GM18499 (cell line): ENCODE measurements at regions not wholly inside any gene's neighbourhood (a gene's known extent, or its start where the extent isn't known, plus 50 kb on each side); places are given as distances from the start of the nearest gene placed in this dataset.
"Not testable (repeated sequence)": the region's sequence is repeated elsewhere in the genome, so short reads cannot be mapped to it uniquely, and the experiment has no call there.

Experiments used
- ATAC-seq: cut with Tn5 transposase; IDR thresholded peaks from one replicate; pipeline ENCODE4 v1.9.1; 2021; ENCODE audit warnings: moderate number of reproducible peaks; ENCODE audit not compliant: insufficient read depth, unreplicated experiment

DNA sequence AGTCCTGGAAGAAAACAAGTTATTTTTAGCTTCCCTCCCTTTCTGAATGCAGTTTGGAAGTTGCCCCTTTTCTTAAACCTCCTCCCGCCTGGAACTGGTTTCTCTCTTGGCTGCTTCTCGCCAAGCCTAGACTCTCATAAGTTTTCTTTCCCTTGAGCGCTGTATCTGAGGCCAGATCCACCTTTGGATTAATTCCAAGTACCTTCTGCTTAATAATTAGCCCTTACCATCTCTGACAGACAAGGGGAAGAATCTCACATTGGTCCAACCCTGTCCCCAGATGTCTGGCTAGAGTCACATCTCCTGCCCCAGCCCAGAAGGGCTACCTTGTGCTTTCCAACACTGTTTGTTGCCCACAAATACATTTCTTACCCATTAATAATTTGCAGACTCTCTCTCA is 161.8 kb upstream of the RGS6 start:
- ATAC-seq, result no peak

DNA sequence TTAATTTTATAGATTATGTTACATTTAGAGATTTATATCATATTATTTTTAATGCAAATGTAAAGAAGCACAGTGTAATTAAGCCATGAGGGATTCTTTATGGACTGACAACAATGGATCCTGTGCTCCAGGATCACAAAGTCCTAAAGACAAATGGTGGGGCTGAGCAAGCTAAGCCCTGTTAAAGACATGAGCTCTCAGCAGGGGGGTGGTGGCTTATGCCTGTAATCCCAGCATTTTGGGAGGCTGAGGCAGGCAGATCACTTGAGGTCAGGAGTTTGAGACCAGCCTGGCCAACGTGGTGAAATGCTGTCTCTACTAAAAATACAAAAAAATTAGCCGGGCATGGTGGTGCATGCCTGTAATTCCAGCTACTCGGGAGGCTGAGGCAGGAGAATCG is 160.8 kb upstream of the RGS6 start:
- not testable (repeated sequence) for ATAC-seq

DNA sequence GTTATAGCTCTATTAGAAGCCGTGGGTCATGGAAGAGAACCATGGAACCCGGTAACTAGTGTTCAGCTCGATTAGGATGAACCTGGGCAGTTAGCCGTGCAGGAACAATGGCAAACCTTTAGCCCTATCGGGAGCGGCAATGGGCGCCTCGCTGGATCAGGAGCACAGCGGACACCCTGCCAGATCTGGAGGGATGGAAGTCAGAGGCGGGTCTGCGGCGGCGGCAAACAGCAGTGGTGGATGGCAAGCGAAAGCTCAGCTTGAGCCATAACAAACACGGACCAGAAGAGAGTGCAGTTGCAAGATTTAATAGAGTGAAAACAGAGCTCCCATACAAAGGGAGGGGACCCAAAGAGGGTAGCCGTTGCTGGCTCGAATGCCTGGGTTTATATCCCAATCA is 160.2 kb upstream of the RGS6 start:
- ATAC-seq, result not testable (repeated sequence)

DNA sequence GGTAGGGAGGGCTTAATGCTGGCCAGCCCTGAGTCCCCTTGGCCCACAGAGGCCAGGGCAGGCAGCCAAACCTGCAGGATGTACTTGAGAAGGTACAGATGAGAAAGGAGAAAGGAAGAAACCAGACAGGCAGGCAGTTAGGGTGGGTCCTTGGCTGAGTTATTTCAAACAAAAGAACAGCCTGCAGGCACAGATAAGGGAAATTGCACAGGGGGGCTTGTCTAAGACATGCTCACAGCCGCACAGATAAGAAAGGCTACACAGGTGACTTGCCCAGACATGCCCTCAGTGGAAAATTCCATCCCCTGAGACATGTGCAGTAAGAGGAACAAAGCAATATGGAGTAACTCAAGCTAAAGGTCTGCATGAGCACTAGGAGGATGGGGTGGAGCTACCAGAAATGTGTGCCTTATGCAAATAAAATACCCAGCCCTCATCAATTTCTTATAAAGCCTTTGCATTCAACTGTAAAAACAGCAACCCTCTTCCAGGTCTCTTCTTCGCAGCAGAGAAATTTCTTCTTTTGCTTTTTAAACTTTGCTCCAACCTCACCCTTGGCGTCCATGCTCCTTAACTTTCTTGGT is 158.2 kb upstream of the RGS6 start:
- ATAC-seq, result no peak

DNA sequence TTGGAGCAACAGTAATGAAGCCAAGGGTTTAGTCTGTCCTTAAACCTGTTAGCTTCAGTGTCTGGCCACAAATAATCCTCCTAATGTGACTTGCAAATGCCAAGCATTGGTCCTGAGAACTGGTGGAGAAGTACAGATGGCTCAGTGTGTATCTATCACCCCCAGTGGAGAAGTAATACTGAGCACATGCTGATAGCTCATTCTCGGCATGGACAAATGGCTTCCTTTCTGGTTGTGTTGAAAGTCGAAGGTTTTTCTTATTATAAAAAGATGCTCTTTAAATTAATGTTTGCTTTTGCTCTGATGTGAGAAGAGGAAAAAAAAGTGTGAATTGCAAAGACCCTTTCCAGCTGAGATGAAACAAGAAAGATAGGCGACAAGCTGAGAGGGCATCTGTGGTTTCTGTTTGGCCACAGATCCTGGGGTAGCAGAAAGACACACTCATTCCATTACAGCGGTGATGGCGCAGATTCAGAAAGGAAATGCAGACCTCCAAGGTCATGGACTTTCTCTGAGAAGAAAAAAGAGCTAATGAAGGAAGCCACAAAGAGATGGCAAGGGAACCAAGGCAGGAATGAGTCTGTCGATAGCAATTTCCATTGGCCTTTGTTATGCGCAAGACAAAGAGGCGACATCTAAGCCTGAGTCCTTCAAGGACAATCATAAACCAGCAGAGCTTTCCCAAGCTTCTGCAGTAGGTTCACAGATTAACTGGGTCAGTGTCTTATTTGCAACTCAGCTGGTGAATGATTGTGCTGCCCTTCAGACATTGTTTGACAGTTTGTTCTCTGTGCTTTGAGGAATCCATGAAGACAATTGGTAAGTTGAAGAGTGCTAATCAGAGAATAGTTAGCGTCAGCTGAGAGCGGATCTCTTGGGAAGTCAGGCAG is 155.5 kb upstream of the RGS6 start:
- no peak for ATAC-seq

DNA sequence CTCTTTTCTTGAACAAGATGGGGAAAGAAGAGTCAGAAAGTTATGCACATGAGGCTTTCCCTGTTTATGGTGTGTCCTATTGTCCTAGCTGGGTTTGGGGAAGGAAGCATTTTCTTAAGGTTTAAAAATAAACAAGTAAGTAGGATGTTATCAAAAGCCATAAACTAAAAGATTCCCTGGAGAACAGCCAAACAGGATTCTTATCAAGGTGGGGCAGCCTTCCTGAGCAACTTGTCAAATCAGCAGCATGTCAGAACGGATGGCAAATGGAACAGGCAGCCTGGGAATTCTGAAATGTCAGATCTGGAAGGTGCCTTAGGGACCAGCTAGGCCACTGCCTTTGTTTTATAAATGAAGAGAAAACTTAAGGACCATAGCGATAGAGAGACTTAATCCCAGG is 152.2 kb upstream of the RGS6 start:
- no peak for ATAC-seq

DNA sequence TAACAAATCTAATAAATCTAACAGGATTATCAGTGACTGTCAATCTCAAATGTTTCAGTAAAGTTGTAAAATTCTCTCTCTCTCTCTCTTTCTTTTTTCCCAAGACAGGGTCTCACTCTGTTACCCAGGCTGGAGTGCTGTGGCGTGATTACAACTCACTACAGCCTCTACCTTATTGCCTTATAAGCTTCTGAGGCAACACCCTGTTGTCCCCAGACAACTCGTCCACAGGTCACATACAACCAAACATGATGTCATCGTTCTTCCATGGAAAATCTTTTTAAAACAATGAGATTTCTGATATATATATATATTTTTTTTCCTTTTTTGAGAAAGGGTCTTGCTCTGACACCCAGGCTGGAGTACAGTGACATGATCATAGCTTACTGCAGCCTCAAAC is 151.4 kb upstream of the RGS6 start:
- ATAC-seq, result no peak

DNA sequence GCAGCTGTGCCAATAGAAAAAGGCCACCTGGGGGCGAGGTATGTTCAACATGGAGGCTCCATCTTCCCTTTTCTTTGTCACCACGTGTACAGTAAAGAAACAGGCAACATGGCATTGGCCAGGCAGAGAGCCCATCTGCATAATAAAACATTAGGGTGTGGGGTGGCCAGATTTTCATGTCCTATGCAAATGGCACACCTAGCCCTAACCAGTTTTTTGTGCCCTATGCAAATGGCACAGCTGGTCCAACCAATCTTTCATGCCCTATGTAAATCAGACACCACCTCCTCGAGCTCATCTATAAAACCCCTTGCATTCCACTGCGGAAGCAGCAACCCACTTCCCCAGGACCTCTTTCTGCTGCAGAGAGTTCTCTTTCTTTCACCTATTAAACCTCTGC is 149.1 kb upstream of the RGS6 start:
- ATAC-seq, result no peak

DNA sequence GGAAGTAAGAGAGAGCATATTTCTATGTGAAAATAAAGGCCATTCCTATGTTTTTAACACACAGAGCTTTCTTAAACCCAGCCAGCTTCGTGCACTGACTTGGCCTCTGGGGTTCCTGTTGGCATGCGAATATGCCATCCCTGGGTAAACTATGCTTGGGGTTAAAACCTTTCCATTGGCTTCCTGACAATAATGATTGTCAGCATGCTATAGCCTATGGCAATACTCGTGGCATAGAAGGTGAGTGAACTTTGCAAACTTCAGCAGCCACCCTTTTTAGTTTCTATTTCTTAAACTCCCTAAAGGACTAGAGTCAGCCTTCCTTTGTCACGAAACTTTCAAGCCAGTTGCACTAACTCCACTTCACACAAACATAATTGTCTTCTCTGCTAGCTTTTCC is 148.4 kb upstream of the RGS6 start:
- ATAC-seq, result no peak

DNA sequence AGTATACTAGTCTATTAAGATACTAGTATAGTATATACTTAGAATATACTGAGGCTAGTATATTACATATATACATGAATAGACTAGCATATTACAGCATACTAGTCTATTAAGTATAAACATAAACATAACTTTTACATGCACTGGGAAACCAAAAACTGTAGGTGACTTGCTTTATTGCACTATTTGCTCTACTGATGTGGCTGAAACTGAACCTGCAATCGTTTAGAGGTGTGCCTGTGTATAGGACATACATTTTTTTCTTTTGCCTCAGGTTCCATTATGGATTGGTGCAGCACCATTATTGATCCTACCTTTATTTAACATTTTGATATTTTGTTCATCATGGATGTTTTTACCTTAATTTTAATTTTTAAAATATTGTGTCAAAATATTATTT is 143.2 kb upstream of the RGS6 start:
- no peak for ATAC-seq

DNA sequence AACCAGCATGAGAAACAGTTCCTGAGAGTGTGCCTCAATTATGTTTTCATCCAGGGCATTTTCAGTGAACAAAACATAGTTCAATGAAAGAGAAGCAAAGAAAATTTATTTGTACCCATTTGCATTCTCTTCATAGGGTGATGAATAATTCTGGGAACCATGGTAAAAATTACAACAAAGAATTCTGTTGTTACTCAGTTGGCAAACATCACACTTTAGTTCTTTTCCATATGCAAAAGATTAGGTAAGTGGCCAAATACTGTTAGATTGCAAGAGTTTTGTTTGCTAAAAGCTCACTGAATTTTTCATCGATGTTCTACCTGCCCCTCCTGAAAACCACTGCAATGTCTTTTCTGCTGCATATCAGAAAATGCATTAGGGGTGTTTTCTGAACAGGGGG is 132.4 kb upstream of the RGS6 start:
- no peak for ATAC-seq

DNA sequence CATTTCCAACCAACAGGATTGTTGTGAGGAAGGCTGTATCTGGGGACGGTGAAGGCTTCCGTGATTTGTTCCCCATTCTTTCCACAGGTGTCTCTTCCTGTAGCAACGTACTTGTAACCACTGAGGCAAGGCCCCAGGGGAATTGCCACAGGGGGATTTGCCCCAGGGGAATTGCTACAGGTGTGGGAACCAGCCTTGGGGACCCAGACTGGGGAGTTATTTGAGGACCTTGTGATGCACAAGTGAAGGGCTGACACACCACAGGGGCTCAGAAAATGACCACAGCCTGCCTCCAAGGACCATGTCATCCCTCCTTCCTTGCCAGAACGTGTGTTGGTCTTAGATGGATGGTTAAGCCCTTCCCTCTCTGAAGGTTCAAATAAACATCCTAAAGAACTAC is 131.4 kb upstream of the RGS6 start:
- no peak for ATAC-seq

DNA sequence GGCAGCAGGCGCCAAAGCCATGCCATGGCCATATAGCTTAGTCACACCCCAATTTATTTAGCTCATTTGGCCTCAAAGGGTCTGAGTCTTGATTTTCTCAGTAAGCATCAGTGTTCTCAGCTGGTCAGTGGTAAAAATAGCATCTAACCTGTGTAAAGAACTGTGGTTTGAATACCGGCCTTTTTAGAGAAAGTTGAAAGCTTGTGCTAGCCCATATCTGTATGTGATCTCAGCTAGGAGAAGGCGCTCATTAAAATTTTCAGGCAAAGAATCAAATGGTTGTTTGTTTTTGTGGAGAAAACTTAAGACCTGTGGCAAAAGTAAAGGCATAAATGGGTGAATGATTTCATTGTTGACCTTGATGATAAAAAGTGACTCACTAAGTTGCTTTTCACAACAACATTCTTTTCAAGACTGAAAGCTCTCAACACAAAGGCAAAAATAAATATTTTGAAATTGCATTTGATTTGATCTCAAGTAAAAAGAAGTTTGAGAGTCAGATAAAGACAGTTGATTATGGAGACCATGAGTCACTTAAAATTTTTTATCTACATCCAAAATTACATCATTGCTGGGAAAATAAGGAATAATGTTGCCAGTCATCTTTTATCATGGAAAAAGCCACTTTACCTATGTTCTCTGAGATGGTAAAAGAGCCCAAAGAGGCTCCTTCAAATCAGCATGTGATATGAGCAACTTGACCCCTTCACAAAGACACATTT is 128.5 kb upstream of the RGS6 start:
- no peak for ATAC-seq

DNA sequence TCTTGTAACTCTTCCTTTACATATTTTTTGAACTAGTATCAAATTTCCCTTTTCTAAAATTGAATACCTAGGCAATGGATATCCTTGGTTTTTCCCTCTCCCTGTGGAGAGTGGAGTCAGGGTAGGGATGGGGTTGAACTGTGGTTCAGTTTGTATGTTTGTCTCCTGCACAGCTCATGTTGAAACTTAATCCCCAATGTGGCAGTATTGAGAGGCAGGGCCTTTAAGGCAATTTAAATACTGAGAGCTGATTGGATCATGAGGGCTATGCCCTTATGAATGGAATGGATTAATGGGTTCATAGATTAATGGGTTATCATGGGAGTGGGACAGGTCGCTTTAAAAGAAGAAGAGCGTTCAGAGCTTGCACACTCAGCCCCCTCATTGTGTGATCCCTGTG is 127.2 kb upstream of the RGS6 start:
- no peak for ATAC-seq

DNA sequence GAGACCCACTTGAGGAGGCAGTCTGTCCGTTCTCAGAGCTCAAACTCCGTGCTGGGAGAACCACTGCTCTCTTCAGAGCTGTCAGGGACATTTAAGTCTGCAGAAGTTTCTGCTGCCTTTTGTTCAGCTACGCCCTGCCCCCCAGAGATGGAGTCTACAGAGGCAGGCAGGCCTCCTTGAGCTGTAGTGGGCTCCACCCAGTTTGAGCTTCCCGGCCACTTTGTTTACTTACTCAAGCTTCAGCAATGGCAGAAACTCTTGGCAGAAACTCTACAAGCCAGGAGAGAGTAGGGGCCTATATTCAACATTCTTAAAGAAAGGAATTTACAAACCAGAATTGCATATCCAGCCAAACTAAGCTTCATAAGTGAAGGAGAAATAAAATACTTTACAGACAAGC is 125.2 kb upstream of the RGS6 start:
- not testable (repeated sequence) for ATAC-seq

DNA sequence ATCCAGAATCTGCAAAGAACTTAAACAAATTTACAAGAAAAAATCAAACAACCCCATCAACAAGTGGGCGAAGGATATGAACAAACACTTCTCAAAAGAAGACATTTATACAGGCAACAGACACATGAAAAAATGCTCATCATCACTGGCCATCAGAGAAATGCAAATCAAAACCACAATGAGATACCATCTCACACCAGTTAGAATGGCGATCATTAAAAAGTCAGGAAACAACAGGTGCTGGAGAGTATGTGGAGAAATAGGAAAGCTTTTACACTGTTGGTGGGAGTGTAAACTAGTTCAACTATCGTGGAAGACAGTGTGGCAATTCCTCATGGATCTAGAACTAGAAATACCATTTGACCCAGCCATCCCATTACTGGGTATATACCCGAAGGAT is 121.4 kb upstream of the RGS6 start:
- not testable (repeated sequence) for ATAC-seq

DNA sequence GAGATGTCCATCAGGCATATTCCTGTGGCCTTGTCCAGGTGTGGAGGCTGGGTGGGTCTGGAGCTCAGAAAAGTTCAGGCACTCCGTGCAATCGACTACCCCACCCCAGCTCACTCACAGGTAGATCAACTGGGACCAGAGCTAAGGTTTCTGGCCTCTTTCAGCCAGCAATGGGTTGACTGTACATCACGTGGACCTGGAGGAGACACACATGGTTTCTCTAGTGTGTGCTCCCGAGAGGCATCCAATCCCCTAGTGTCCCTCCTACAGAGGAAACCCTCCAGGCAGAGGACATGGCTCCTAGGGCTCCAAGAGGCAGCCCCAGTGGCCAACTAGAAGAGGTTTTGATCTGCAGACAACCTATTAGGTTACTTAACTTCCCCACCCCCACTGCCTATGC is 119.5 kb upstream of the RGS6 start:
- ATAC-seq, result no peak

DNA sequence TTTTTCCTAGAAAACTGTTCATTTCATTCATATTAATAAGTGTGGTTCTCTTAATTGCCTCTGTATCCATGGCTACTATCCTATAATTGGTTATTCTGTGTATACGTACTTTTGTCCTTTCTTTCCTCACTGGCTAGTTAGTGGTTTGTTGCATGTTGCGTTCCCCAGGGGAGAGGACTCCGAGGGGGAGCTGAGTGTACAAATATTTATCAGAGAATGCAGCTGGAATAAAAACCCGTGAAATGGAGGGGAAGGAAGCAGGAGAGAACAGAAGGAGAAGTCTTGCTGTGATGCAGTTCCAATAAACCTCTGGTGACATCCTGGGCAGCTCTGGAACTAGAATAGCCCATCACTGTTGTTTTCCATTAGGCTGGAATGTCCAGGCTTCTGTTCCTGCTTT is 117.1 kb upstream of the RGS6 start:
- no peak for ATAC-seq

DNA sequence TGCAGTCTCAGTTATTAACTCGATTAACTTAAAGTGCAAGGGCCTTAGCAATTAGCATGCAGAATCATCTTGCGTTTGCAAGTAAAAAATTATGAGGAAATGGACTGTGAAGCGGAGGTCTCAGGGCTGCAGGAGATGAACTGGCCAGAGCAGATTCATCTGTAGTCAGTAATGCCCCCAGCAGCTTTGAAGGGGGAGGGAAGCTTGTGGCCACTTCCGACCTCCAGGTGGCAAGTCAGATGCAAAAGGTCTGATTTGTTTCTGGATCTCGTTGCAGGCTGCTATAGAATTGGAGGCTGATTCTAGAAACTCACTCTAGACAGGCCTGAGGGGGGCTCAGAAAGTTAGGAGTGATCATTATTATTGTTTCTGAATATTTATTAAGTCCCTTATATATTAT is 107.4 kb upstream of the RGS6 start:
- no peak for ATAC-seq

DNA sequence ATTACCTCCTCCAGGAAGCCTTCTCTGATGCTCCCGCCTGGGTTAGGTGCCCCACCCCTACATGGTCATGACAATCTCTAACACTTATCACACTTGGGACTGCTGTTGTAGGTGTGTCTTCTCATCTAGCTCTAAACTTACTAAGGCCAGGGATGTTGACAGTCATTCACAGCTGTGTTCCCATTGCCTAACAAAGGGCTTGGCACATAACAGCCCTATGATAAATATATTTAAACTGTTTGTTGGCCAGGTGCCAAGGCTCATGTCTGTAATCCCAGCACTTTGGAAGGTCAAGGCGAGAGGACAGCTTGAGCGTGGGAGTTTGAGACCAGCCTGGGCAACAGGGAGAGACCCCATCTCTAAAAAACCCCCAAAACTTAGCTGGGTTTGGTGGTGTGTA is 98.8 kb upstream of the RGS6 start:
- no peak for ATAC-seq
